ENCODE measurements at regions not wholly inside any gene's neighbourhood (a gene's known extent, or its start where the extent isn't known, plus 50 kb on each side); places are given as distances from the start of the nearest gene placed in this dataset.

- no peak for DNase-seq
Observed at GRCh38 chr13:44293374-44293773, 80.2 kb upstream of the SERP2 start.

DNA sequence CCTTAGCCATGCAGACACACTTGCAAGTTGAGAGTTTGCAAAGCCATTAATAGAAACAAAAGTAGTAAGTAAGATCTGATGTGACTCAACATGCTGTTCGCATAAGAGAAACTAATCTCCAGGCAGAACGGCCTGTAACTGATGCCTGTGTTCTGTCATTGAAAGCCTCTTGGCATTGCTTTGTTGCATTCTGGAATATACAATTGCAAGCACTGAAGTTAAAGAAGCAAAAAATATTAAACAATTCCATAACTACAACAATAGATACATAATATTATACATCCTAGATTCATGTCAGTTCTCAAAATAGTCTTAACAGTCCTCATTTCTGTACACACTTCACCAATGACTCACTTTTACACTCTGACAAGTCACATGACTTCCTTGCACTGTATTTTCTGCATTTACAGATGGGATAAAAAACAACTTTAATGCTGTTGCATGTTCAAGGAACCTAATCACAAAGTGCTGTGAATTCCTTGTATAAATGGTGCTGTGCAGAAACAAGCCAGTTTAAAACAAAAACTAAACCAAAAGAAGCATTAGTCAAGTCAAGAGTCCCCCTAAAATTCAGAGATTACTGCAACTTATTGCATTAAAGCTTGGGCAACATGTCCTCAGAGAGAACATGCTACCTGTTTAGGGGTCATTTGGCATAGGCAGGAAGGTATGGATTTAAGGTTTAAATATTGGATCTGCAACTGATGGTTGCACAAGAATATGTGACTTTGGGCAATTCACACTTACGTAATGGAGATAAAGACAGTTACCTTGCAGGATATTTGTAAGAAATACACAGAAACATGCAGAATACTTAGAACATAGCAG lies 79.5 kb upstream of the SERP2 start:
- DNase-seq, result no peak

- DNase-seq, result no peak
Observed at GRCh38 chr13:44294876-44295275, 78.7 kb upstream of the SERP2 start.

GRCh38 chr13:44296856-44297255 lies 76.8 kb upstream of the SERP2 start:
- no peak for DNase-seq

DNA sequence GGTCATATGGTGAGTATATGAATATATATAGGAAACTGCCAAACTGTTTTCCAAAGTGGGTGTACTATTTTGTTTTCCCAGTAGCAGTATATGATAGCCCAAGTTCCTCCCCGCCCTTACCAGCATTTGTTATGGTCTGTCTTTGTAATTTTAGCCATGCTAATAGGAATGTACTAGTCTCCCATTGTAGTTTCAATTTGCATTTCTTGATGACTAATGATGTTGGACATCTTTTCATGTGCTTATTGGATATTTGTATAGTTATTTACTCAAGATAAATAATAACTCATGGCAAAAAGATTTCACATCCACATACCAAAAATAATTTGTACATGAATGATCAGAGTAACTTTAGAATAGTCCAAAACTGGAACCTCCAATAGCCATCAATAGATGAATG lies 75.3 kb upstream of the SERP2 start:
- DNase-seq, result no peak

DNA sequence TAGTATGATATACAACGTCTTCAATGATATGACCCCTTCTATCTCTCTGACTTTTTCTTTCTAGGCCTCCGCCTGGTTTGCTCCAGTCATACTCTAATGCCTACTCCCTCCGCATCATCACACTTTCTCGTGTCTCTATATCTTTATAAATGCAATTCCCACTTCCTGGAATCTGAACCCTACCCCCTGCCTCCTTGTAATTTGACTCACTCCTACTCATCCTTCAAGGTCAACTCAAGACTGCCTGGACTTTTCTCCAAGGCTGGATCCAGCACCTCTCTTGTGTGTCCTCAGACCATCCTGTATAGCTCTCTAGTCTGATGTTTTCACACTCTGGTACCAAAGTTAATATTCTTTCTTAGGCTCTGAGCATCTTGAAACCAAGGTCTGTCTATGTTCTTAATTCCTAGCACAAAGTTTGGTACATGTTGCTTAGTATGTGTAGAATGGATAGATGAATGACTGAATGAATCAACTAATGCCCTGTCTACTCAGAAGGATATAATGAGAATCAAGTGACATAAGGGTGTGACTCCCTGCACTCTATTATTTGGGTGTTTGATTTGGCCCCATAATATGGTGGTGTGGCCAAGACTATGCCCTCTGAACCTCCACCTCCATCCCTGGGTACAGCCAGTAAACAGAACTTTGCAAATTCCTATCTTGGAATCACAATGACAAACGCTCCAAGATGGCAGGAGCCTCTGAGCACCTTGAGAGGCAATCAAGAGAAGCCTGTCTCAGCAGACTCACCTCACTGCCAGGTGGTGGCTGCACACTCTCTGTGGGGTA lies 74.3 kb upstream of the SERP2 start:
- no peak for DNase-seq

GRCh38 chr13:44300895-44301638 lies 72.6 kb upstream of the SERP2 start:
- DNase-seq, result no peak

GRCh38 chr13:44301639-44302015 lies 72.0 kb upstream of the SERP2 start:
- DNase-seq, result no peak

DNA sequence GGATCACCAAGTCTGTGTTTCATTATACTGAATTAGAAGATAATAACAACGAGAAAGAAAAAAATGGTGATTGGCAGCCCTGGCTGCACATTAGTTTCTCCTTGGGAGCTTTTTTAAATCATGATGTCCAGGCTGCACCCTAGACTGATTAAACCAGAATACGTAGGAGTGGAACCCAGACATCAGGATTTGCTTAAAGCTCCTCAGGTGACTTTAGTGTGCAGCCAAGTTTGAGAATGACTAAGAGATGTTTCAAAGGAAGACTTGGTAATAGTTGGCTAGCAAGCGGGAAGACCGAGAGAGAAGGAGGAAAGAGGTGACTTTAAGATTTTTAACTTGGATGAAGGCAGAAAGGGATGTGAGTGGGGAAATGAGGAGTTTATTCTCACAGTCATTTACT lies 71.4 kb upstream of the SERP2 start:
- DNase-seq, result no peak

GRCh38 chr13:44302940-44303575 lies 70.6 kb upstream of the SERP2 start:
- no peak for DNase-seq

GRCh38 chr13:44303681-44304432 lies 69.8 kb upstream of the SERP2 start:
- DNase-seq, result no peak

DNA sequence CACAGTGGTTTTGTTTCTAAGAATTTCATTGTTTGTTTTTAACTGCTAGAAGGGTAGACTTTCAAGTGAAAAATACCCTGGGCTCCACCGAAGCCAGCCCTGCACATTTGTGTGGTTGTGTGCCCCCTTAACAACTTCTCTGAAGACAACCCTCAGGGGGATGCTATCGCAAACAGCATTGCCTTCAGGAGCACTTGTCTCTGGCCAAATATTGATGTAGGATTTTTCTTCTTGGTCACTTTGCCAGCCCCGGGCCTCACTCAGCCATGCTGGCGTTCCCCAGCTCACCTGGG lies 69.2 kb upstream of the SERP2 start:
- DNase-seq, result no peak

GRCh38 chr13:44305286-44305685 lies 68.3 kb upstream of the SERP2 start:
- DNase-seq, result no peak

DNA sequence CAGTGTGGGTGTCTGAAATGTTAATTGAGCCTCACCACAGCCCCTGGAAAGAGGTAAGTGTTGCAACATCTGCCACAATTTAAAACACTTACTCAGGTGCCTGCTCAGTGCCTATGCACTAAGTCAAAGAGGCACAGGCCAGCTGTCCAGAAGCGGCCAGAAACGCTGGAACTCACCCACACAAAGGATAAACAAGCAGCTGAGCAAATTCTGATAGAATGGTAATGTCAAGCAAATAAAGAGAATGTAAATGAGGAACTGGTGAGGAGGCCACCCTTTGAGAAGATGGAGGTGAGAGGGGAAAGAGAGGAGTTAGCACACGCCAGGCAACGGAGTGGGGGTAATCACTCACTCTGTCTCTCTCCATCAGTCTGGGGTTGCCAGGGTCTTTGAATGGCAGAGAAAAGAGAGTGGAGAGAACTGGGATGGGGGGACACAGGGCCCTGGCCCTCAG lies 67.7 kb upstream of the SERP2 start:
- DNase-seq, result no peak

GRCh38 chr13:44306371-44307192 lies 67.0 kb upstream of the SERP2 start:
- DNase-seq, result no peak

DNA sequence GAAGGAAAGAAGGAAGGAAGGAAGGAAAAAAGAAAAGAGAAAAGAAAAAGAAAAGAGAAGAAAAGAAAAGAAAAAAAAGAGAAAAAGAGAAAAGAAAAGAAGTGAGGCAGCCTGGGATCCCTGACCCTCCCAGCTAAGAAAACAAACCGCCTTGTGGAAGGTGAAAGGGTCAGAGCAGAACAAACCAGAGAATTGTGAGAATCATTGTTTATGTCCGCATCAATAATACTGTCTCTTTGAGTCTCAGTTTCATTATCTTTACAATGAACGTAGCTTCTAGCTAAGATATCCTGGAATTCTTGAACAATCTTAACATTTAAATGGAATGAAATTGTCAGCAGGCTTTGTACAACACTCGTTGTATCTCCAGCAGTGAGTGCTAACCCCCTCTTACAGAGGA lies 66.4 kb upstream of the SERP2 start:
- DNase-seq, result no peak

GRCh38 chr13:44307844-44308243 lies 65.8 kb upstream of the SERP2 start:
- DNase-seq, result no peak

DNA sequence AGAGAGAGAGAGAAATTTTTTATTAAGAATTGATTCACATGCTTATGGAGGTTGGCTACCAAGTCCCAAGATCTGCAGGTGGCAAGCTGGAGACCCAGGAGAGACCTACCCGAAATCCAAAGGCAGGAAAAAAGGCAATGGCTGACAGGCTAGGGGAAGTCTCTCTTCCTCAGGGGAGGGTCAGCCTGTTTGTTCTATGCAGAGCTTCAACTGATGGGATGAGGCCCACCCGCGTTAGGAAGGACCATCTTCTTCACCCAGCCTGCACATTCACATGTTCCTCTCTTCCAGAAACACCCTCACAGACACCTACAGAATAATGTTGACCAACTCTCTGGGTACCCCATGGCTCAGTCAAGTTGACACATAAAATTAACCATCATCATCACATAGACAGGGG lies 65.3 kb upstream of the SERP2 start:
- DNase-seq, result no peak

DNA sequence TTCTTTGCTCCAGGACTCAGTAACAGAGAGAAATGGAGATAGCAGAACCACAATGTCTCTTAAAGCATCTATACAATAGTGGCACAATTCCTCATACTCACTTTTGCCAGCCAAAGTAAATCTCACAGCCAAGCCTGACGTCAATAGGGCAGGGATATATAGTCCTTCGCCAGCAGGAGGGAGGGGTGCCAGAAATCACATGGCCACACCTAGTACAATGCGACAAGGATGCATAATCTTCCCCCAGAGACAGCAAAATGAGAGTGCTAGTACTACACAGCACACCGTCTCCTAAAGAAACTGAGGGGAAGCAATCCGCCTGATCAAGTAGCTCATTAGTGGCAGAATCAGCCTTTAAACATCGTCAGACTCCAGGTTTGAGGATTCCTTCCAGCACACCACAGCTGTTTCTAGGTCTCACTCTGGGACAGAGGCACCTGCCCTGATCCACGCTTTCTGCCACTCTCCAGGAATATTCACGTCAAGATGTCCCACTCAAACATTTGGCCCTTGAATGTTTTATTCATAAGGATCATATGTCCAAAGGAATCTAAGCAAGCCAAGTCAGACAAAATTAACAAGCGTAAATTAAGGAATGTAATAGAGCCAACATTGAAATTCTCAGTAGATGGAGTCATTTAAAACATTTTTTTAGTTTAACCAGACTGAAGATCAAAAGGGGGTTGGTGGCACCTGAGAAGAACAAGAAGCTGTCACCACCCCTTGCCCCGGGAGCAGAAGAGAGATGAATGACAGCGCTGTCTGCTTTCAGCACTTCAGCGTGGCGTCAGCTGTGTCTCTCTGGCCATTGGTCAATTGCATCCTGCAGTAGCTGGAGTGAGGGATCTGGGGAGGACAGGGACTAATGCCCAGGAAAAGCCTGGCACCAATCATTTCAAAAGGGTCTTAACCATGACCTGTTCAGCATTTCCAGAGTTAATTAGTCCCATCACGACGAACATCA lies 63.5 kb upstream of the SERP2 start:
- no peak for DNase-seq

DNA sequence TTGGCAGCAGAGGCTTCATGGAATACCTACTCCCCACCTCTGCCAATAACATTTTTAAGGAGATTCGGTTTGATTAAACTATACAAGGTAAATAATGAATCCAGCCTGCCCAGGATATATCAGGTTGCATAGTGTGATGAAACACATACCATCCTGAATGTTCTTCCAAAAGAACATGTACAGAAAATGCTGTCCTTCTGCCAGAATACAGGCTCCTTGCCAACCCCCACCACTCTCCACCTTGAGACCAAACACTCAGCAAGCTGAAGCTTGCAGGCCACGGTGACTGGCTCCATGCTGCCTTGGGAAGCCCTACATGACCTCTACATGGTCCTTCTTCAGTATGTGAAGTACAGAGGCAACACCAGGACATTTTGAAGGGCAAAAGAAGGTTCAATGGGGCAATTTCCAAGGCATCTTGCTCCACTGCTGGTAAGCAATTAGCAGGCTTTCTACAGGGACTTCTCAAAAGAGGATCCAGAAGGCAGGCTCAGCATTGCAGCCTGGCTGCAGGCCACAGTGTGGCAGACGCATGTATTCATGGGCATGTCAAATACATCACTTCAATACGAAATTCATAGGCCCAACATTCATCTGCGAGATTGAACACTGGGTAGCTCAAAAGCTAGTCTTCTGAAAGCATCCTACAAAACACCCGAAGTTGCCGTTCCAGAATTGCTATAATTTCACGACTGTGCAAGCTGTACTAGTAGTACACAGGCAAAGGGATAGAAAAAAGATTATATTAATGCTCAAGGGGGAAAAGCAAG lies 62.4 kb upstream of the SERP2 start:
- DNase-seq, result no peak

Measured in activated naive CD4-positive, alpha-beta T cell treated with anti-CD3 and anti-CD28 coated beads, Interleukin-2, amount 50 U/mL, for 16 hours (primary cell).